HG02571 (cell line): ENCODE measurements at regions not wholly inside any gene's neighbourhood (a gene's known extent, or its start where the extent isn't known, plus 50 kb on each side); places are given as distances from the start of the nearest gene placed in this dataset.
"Not testable (repeated sequence)": the region's sequence is repeated elsewhere in the genome, so short reads cannot be mapped to it uniquely, and the experiment has no call there.

ENCODE experiments used
- ATAC-seq: cut with Tn5 transposase; IDR thresholded peaks from one replicate; pipeline ENCODE4 v1.9.1; 2021; ENCODE audit warnings: mild to moderate bottlenecking, moderate library complexity; ENCODE audit not compliant: unreplicated experiment

- ATAC-seq, result no peak
Observed at GRCh38 chr20:55937283-55937682, 68.0 kb downstream of the CBLN4 start.

GRCh38 chr20:55936209-55936595 is 69.1 kb downstream of the CBLN4 start:
- no peak for ATAC-seq

GRCh38 chr20:55935448-55936208 is 69.7 kb downstream of the CBLN4 start:
- ATAC-seq, result no peak

- ATAC-seq, result no peak
Observed at GRCh38 chr20:55934146-55934545, 71.2 kb downstream of the CBLN4 start.

- ATAC-seq, result not testable (repeated sequence)
Observed at GRCh38 chr20:55930876-55931275, 74.4 kb downstream of the CBLN4 start.

- no peak for ATAC-seq
Observed at GRCh38 chr20:55928266-55928665, 77.1 kb downstream of the CBLN4 start.

GRCh38 chr20:55919956-55920355 is 85.4 kb downstream of the CBLN4 start:
- ATAC-seq, result no peak

GRCh38 chr20:55919319-55919718 is 86.0 kb downstream of the CBLN4 start:
- ATAC-seq, result no peak

- no peak for ATAC-seq
Observed at GRCh38 chr20:55918471-55918870, 86.8 kb downstream of the CBLN4 start.

- no peak for ATAC-seq
Observed at GRCh38 chr20:55893031-55893430, 112.3 kb downstream of the CBLN4 start.

GRCh38 chr20:55888685-55889084 is 116.6 kb downstream of the CBLN4 start:
- ATAC-seq, result no peak

GRCh38 chr20:55882910-55883309 is 122.4 kb downstream of the CBLN4 start:
- ATAC-seq, result no peak

GRCh38 chr20:55882286-55882685 is 123.0 kb downstream of the CBLN4 start:
- no peak for ATAC-seq

GRCh38 chr20:55881204-55881603 is 124.1 kb downstream of the CBLN4 start:
- ATAC-seq, result no peak

GRCh38 chr20:55880361-55880760 is 125.0 kb downstream of the CBLN4 start:
- ATAC-seq, result no peak

- ATAC-seq, result no peak
Observed at GRCh38 chr20:55855052-55855451, 150.3 kb downstream of the CBLN4 start.

- no peak for ATAC-seq
Observed at GRCh38 chr20:55830121-55830827, 175.0 kb downstream of the CBLN4 start.

GRCh38 chr20:55805138-55805537 is 200.2 kb downstream of the CBLN4 start:
- no peak for ATAC-seq

- no peak for ATAC-seq
Observed at GRCh38 chr20:55800552-55801245, 204.6 kb downstream of the CBLN4 start.

GRCh38 chr20:55793986-55794385 is 211.3 kb downstream of the CBLN4 start:
- ATAC-seq, result no peak

GRCh38 chr20:55792049-55792448 is 213.3 kb downstream of the CBLN4 start:
- ATAC-seq, result no peak

GRCh38 chr20:55790178-55790577 is 215.1 kb downstream of the CBLN4 start:
- no peak for ATAC-seq
